Tongue (tissue), 1 donor: ENCODE measurements at regions not wholly inside any gene's neighbourhood (a gene's known extent, or its start where the extent isn't known, plus 50 kb on each side); places are given as distances from the start of the nearest gene placed in this dataset.
"Not testable (repeated sequence)": the region's sequence is repeated elsewhere in the genome, so short reads cannot be mapped to it uniquely, and the experiment has no call there.

ENCODE experiments used
- DNase-seq: peaks from one replicate; pipeline ENCODE4 v3.0.0-alpha.2; 2015

- no peak for DNase-seq
Measured at GRCh38 chrX:45807572-45808425, 607.1 kb upstream of the DIPK2B start.

- peak; percentile 23 for DNase-seq
Measured at GRCh38 chrX:45806410-45807121, 605.9 kb upstream of the DIPK2B start.

GRCh38 chrX:45804276-45804675, 603.6 kb upstream of the DIPK2B start:
- no peak for DNase-seq

DNA sequence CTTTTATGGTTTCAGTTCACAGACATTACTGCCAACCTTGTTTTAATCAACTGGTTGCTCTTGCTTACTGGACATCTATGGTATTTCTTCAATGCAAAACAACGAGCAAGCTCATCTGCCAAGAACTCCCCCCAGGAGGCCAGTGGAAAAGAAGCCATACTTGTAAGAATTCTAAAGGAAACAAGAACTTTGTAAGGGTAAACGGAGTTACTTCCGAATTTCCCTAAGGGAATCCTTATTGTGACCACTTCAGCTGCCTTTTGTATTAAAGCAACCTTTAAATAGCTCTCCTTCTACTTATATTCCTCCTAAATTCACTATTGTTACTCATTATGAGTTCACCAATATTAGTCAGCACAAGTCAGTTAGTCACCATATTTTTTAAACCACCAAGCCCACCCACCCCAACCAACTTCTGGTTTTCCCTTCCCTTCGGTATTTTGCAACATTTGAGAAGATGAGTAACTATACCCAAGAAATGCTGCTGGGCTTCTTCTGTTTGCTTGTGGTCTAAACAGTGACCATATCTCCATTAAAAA, 602.8 kb upstream of the DIPK2B start:
- no peak for DNase-seq

GRCh38 chrX:45801554-45801953, 600.9 kb upstream of the DIPK2B start:
- DNase-seq = peak; percentile 21

DNA sequence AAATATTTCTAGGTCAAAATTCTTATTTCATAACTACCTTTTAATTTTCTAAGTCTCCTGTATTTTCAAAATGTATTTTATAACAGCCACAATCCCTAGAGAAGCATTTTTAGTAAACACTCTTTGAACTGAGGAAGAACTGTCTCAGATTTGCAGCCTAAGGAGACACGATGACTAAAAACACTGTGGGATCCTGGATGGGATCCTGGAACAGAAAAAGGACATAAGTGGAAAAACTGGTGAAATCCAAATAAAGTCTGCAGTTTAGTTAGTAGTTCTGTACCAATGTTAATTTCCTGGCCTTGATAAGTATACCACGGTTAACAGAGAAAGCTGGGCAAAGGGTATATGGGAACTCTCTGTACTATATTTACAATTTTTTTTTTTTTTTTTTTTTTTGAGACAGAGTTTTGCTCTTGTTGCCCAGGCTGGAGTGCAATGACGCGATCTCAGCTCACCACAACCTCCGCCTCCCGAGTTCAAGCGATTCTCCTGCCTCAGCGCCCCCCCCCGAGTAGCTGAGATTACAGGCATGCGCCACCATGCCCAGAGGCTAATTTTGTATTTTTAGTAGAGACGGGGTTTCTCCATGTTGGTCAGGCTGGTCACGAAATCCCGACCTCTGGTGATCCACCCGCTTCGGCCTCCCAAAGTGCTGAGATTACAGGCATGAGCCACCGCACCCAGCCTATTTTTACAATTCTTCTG, 600.2 kb upstream of the DIPK2B start:
- not testable (repeated sequence) for DNase-seq

- DNase-seq = no peak
Measured at GRCh38 chrX:45799576-45799975, 598.9 kb upstream of the DIPK2B start.

DNA sequence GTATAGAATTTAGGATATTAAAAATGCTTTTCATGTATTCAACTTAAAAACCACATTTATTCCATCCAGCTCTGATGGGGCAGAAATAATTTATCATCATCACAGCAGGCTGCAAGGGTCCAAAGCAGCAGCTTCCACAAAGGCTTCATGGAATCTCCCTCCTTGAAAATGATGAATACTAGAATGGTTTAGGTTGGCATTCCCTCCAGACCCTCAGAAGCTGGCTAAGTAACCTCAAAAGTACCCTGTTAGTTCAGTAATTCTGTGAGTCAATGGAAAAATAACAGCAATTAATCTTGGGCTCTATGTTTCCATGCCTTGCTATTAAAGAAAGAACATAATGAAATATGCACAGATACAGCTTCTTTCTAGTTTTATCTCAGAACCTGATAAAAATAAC, 594.9 kb upstream of the DIPK2B start:
- DNase-seq = no peak

DNA sequence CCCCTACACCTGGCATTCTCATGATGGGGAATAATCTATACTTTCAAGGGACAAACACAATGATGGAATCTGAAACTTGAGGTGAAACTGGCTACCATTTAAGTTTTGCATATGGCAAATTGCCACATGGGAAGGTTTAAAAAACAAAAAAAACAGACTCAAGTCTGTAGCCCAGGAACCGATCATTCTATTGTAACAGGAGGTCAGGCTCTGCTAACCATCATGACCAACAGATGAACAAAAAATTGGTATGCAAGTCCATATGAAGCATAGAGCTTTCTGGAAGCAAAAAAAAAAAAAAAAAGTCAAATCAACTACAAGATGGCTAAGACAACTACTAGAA, 594.3 kb upstream of the DIPK2B start:
- no peak for DNase-seq

DNA sequence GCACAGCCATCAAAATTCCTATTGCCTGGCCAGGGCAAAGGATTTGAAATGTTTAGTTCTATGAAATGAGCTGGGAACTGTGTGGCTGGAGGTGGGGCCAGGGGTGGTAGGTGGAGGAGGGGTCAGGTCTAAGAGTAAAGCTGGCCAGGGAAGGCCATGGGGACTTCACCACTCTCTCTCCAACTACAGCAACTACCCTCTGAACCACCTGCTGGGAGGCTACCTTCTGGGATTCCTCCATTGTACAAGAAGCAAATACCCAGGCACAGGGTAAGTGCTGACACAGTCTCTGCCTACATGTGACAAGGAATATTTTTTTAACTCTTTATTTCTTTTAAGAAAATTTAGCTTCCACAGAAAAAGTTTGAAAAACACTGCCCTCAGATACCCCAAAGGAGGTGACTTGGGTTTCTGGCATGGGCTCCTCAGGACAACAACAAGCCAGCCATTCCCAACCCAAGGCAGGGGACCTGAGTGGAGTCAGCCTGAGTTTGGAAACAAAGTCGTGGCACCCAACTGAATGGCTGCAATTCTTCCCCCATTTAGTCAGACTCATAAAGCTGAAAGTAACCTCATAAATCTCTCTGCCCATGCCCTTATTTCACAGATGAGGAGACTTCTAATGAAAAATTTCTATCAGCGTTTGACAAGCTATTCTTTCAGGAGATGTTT, 593.8 kb upstream of the DIPK2B start:
- DNase-seq = no peak

DNA sequence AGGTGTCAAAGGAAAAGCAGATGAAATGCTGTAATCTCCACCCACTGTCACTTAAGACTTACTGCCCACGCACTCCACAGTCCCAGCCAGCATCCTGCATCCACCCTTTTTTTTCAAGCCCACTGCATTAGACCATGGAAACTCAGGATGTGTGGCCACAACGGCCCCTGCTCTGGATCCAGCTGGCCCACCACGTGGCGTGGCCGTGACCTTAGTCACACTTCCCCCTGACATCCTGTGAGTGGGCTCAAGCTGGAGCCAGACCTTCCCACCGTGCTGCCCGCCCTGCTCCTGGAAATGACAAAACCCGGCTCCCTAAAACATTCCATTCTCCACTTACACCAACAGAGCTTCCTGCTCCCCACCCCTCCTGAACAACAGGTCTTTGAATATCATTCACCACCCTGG, 588.3 kb upstream of the DIPK2B start:
- no peak for DNase-seq

- DNase-seq = no peak
Measured at GRCh38 chrX:45788315-45788714, 587.6 kb upstream of the DIPK2B start.

DNA sequence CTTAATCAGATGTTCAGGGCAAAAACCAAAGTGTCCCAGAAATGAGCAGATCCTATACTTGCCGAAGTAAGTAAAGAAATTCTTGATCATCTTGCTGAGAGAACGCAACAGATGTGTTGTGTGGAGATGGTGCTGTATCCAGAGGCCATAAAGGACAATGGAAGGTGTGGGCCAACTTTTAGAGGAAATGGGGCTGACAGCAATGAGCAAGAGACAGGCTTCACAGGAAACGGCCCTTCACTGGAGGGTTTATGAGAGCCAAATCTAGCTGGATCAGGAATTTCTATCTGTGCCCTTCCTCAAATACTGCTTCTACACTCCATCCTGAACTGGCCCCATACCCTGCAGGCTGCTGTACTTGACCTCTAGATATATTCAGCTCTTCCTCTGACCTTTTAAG, 583.9 kb upstream of the DIPK2B start:
- DNase-seq = no peak

GRCh38 chrX:45783002-45783401, 582.3 kb upstream of the DIPK2B start:
- no peak for DNase-seq

DNA sequence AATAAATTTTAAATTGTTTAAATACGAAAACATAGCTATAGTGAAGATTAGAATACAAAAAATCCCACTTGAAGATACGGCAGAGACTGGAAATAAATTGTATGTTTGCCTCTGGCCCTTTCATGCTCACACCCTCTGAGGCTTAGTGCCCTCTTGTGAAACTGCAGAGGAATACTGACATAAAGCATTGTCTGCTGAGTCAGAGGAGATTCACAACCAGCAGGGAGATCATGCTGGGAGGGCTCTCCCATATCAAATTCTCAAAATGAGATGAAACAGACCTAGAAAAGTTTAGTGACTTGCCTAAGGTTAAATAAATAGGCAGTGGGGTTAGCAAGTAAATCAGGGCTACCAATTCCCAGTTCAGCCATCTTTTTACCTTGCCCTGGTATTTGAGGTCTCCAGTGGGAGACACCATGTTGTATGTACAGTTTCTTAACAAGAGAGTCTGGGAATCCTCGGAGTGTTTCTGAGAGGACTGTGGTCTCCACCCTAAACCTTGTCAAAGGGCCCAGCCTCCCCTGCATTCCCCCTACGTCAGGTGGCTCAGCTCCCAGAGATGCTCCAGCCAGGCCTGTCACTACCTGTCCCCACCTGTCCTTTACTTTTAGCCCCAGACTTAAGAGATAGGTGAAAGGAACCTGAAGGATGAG, 581.4 kb upstream of the DIPK2B start:
- DNase-seq = no peak

DNA sequence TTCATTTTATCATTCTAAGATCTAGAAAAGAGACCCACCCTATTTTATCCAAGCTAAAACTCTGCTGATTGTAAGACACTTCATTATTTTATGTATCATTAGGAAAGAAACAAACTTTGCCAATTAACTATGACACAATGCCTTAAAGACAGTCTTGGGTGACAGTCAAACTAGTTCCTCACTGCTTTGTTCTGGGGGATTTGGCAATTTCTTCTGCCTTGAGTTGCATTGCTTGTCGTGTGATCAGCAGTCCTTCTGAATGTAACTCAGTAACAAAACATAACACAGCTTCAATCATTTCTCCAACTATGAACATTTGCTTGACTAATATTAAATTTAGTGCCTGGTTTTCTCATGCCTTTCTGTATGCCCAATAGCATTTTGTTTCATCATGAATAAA, 577.9 kb upstream of the DIPK2B start:
- no peak for DNase-seq

DNA sequence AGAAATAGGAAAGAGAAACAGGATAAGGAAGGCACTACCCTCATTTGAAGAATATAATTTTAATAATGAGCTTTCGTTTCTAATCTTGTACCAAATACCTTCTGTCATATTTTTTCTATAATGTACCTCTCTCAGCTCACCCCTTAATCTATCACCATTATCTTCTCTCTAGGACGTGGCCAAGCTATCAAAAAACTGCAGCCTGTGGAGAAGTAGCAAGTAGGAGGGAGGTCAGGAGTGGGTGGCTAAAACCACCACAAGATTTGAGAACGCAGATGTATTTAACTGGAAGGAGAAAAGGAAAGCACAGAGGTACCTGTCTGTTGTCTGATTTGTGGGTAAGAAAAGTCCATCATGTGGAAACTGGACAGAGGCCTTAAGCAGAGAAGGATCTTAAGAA, 576.7 kb upstream of the DIPK2B start:
- DNase-seq = no peak

DNA sequence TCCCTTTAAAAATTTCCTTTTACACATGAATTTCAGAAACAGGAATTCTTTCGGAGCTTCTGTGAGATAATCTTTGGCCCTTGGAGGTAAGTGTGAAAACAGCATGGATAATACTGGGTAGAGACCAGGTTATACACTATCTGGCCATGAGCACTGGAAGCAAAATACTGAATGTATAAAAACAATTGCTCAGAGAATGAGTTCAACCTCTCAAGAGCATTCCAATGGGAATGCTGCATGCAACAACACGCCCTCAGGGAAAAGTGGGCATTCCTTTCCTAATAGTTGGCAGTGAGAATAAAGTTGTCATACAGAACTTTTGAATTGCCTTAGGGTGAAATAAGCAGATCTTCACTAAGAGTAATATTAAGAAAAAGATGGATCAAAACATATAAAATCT, 574.8 kb upstream of the DIPK2B start:
- no peak for DNase-seq

- DNase-seq = no peak
Measured at GRCh38 chrX:45774961-45775360, 574.3 kb upstream of the DIPK2B start.

GRCh38 chrX:45773572-45773971, 572.9 kb upstream of the DIPK2B start:
- DNase-seq = no peak

GRCh38 chrX:45771560-45772340, 571.1 kb upstream of the DIPK2B start:
- DNase-seq = no peak
